GF-D8 (cell line): ENCODE measurements at regions not wholly inside any gene's neighbourhood (a gene's known extent, or its start where the extent isn't known, plus 50 kb on each side); places are given as distances from the start of the nearest gene placed in this dataset.
"Not testable (repeated sequence)": the region's sequence is repeated elsewhere in the genome, so short reads cannot be mapped to it uniquely, and the experiment has no call there.

ENCODE experiments used
- DNase-seq: peaks from one replicate; lab custom pipeline; 2025; lab: John Stamatoyannopoulos, UW

GRCh38 chr18:33854086-33854826 lies 276.2 kb downstream of the ASXL3 start:
- no peak for DNase-seq

- no peak for DNase-seq
These were observed 275.2 kb downstream of the ASXL3 start for GRCh38 chr18:33853187-33853586.

- no peak for DNase-seq
These were observed 273.6 kb downstream of the ASXL3 start for GRCh38 chr18:33851546-33852078.

- DNase-seq = no peak
These were observed 271.7 kb downstream of the ASXL3 start for GRCh38 chr18:33849731-33850130.

GRCh38 chr18:33844232-33844631 lies 266.2 kb downstream of the ASXL3 start:
- no peak for DNase-seq

- DNase-seq = no peak
These were observed 263.4 kb downstream of the ASXL3 start for GRCh38 chr18:33841221-33841967.

- DNase-seq = no peak
These were observed 262.2 kb downstream of the ASXL3 start for GRCh38 chr18:33840212-33840593.

- no peak for DNase-seq
These were observed 261.6 kb downstream of the ASXL3 start for GRCh38 chr18:33839452-33840211.

- no peak for DNase-seq
These were observed 260.0 kb downstream of the ASXL3 start for GRCh38 chr18:33838054-33838453.

GRCh38 chr18:33837191-33837590 lies 259.2 kb downstream of the ASXL3 start:
- DNase-seq = no peak

GRCh38 chr18:33836564-33836963 lies 258.5 kb downstream of the ASXL3 start:
- no peak for DNase-seq

GRCh38 chr18:33835419-33835818 lies 257.4 kb downstream of the ASXL3 start:
- no peak for DNase-seq

- no peak for DNase-seq
These were observed 255.8 kb downstream of the ASXL3 start for GRCh38 chr18:33833842-33834241.

GRCh38 chr18:33831424-33831823 lies 253.4 kb downstream of the ASXL3 start:
- no peak for DNase-seq

- no peak for DNase-seq
These were observed 252.2 kb downstream of the ASXL3 start for GRCh38 chr18:33830213-33830612.

- DNase-seq = no peak
These were observed 250.9 kb downstream of the ASXL3 start for GRCh38 chr18:33828949-33829348.

GRCh38 chr18:33826151-33826550 lies 248.1 kb downstream of the ASXL3 start:
- DNase-seq = no peak

- DNase-seq = no peak
These were observed 243.5 kb downstream of the ASXL3 start for GRCh38 chr18:33821503-33821902.

- no peak for DNase-seq
These were observed 242.7 kb downstream of the ASXL3 start for GRCh38 chr18:33820517-33821371.

- DNase-seq = not testable (repeated sequence)
These were observed 241.8 kb downstream of the ASXL3 start for GRCh38 chr18:33819692-33820343.

GRCh38 chr18:33818145-33818544 lies 240.1 kb downstream of the ASXL3 start:
- no peak for DNase-seq
